Dermis microvascular lymphatic vessel endothelial cell (primary cell): ENCODE measurements at regions not wholly inside any gene's neighbourhood (a gene's known extent, or its start where the extent isn't known, plus 50 kb on each side); places are given as distances from the start of the nearest gene placed in this dataset.
"Not testable (repeated sequence)": the region's sequence is repeated elsewhere in the genome, so short reads cannot be mapped to it uniquely, and the experiment has no call there.

Source experiments
- DNase-seq, 2 donors: peaks; one replicate each; pipeline versions ENCODE4 v3.0.0 to v3.0.0-alpha.2; 2010; ENCODE audit warnings: low read depth in 2 of 2

GRCh38 chr11:3514635-3515424 lies 127.0 kb downstream of the ART5 start:
- DNase-seq, result not testable (repeated sequence)

- not testable (repeated sequence) for DNase-seq
Observed at GRCh38 chr11:3513311-3513710, 128.5 kb downstream of the ART5 start.

- DNase-seq, result not testable (repeated sequence)
Observed at GRCh38 chr11:3512751-3513150, 129.0 kb downstream of the ART5 start.

- not testable (repeated sequence) for DNase-seq
Observed at GRCh38 chr11:3512133-3512703, 129.6 kb downstream of the ART5 start.

- DNase-seq, result not testable (repeated sequence)
Observed at GRCh38 chr11:3511416-3512132, 130.2 kb downstream of the ART5 start.

- not testable (repeated sequence) for DNase-seq
Observed at GRCh38 chr11:3509563-3509962, 130.6 kb upstream of the ZNF195 start.

GRCh38 chr11:3499198-3499597 lies 120.3 kb upstream of the ZNF195 start:
- not testable (repeated sequence) for DNase-seq

GRCh38 chr11:3498356-3498755 lies 119.4 kb upstream of the ZNF195 start:
- DNase-seq, result not testable (repeated sequence)

GRCh38 chr11:3493152-3493551 lies 114.2 kb upstream of the ZNF195 start:
- DNase-seq, result not testable (repeated sequence)

- not testable (repeated sequence) for DNase-seq
Observed at GRCh38 chr11:3488003-3488402, 109.1 kb upstream of the ZNF195 start.

GRCh38 chr11:3485737-3486136 lies 106.8 kb upstream of the ZNF195 start:
- DNase-seq, result not testable (repeated sequence)

GRCh38 chr11:3476937-3477885 lies 98.3 kb upstream of the ZNF195 start:
- DNase-seq, result not testable (repeated sequence)

GRCh38 chr11:3476084-3476936 lies 97.4 kb upstream of the ZNF195 start:
- DNase-seq, result not testable (repeated sequence)

GRCh38 chr11:3468963-3469362 lies 90.0 kb upstream of the ZNF195 start:
- not testable (repeated sequence) for DNase-seq

GRCh38 chr11:3467599-3467998 lies 88.7 kb upstream of the ZNF195 start:
- not testable (repeated sequence) for DNase-seq

GRCh38 chr11:3455666-3456065 lies 76.7 kb upstream of the ZNF195 start:
- not testable (repeated sequence) for DNase-seq

- peak in 1 of 2 donors; percentile 63 for DNase-seq
Observed at GRCh38 chr11:3454844-3455243, 75.9 kb upstream of the ZNF195 start.

- DNase-seq, result peak in 1 of 2 donors; percentile 10
Observed at GRCh38 chr11:3453596-3454256, 74.8 kb upstream of the ZNF195 start.

- DNase-seq, result peak; percentile 14 to 71
Observed at GRCh38 chr11:3450822-3451221, 71.9 kb upstream of the ZNF195 start.

GRCh38 chr11:3445535-3445934 lies 66.6 kb upstream of the ZNF195 start:
- DNase-seq, result not testable (repeated sequence)
